HEK293 (cell line): ENCODE measurements at regions not wholly inside any gene's neighbourhood (a gene's known extent, or its start where the extent isn't known, plus 50 kb on each side); places are given as distances from the start of the nearest gene placed in this dataset.

Experiments used
- GLI4 ChIP-seq: fragments of 450-650 bp; formaldehyde crosslinking; IDR thresholded peaks from 2 replicates; pipeline ENCODE4 v1.5.1; 2016; ENCODE audit warnings: missing biosample characterization, missing genetic modification characterization
- HOXA7 ChIP-seq: sonication (generic); formaldehyde crosslinking; IDR thresholded peaks from 2 replicates; pipeline ENCODE4 v1.8.1; 2022; ENCODE audit warnings: missing genetic modification reagents, borderline replicate concordance
- KLF1 ChIP-seq: fragments of 450-650 bp; formaldehyde crosslinking; IDR thresholded peaks from 2 replicates; pipeline ENCODE4 v1.5.1; 2016; ENCODE audit warnings: missing biosample characterization, missing genetic modification characterization
- KLF9 ChIP-seq: fragments of 450-650 bp; formaldehyde crosslinking; IDR thresholded peaks from 2 replicates; pipeline ENCODE4 v1.5.1; 2016; ENCODE audit warnings: missing biosample characterization, missing genetic modification characterization, low read depth
- SCRT2 ChIP-seq: fragments of 450-650 bp; formaldehyde crosslinking; IDR thresholded peaks from 2 replicates; pipeline ENCODE4 v1.5.1; 2016; ENCODE audit warnings: missing biosample characterization, missing genetic modification characterization
- SP7 ChIP-seq: fragments of 450-650 bp; formaldehyde crosslinking; IDR thresholded peaks from 2 replicates; pipeline ENCODE4 v1.5.1; 2016; ENCODE audit warnings: missing biosample characterization, missing genetic modification characterization
- ZBTB20 ChIP-seq: fragments of 450-650 bp; formaldehyde crosslinking; IDR thresholded peaks from 2 replicates; pipeline ENCODE4 v1.5.1; 2016; ENCODE audit warnings: missing biosample characterization, missing genetic modification characterization
- ZNF114 ChIP-seq: fragments of 450-650 bp; formaldehyde crosslinking; IDR thresholded peaks from 2 replicates; pipeline ENCODE4 v1.5.0; 2017; ENCODE audit warnings: missing biosample characterization, missing genetic modification characterization
- ZNF2 ChIP-seq: fragments of 450-650 bp; formaldehyde crosslinking; IDR thresholded peaks from 2 replicates; pipeline ENCODE4 v1.5.1; 2016; ENCODE audit warnings: missing biosample characterization, missing genetic modification characterization
- ZNF311 ChIP-seq: fragments of 450-650 bp; formaldehyde crosslinking; IDR thresholded peaks from 2 replicates; pipeline ENCODE4 v1.5.1; 2017; ENCODE audit warnings: missing biosample characterization, missing genetic modification characterization, borderline replicate concordance
- ZNF391 ChIP-seq: fragments of 450-650 bp; formaldehyde crosslinking; IDR thresholded peaks from 2 replicates; pipeline ENCODE4 v1.5.1; 2016; ENCODE audit warnings: low read depth, missing biosample characterization, missing genetic modification characterization, borderline replicate concordance
- ZNF501 ChIP-seq: fragments of 450-650 bp; formaldehyde crosslinking; IDR thresholded peaks from 2 replicates; pipeline ENCODE4 v1.5.1; 2016; ENCODE audit warnings: missing biosample characterization, missing genetic modification characterization
- ZNF548 ChIP-seq: fragments of 450-650 bp; formaldehyde crosslinking; IDR thresholded peaks from 2 replicates; pipeline ENCODE4 v1.5.1; 2016; ENCODE audit warnings: missing biosample characterization, missing genetic modification characterization
- ZNF558 ChIP-seq: fragments of 450-650 bp; formaldehyde crosslinking; IDR thresholded peaks from 2 replicates; pipeline ENCODE4 v1.5.1; 2016; ENCODE audit warnings: missing biosample characterization, missing genetic modification characterization
- ZNF596 ChIP-seq: fragments of 450-650 bp; IDR thresholded peaks from 2 replicates; pipeline ENCODE4 v1.5.0; 2018; ENCODE audit warnings: missing biosample characterization, mild to moderate bottlenecking, missing genetic modification characterization, moderate library complexity
- ZNF621 ChIP-seq: fragments of 450-650 bp; formaldehyde crosslinking; IDR thresholded peaks from 2 replicates; pipeline ENCODE4 v1.5.1; 2017; ENCODE audit warnings: missing biosample characterization, missing genetic modification characterization
- ZSCAN30 ChIP-seq: fragments of 450-650 bp; IDR thresholded peaks from 2 replicates; pipeline ENCODE4 v1.5.1; 2018; ENCODE audit warnings: missing biosample characterization, mild to moderate bottlenecking, missing genetic modification characterization, moderate library complexity
- ZXDB ChIP-seq: fragments of 450-650 bp; formaldehyde crosslinking; IDR thresholded peaks from 2 replicates; pipeline ENCODE4 v1.5.1; 2016; ENCODE audit warnings: missing biosample characterization, missing genetic modification characterization
- TF ChIP-seq, protein P1 (sequence below): fragments of 450-650 bp; formaldehyde crosslinking; IDR thresholded peaks from 2 replicates; pipeline ENCODE4 v1.5.1; 2016; ENCODE audit warnings: missing biosample characterization, missing genetic modification characterization
- TF ChIP-seq, protein P2 (sequence below): fragments of 450-650 bp; formaldehyde crosslinking; IDR thresholded peaks from 2 replicates; pipeline ENCODE4 v1.5.1; 2016; ENCODE audit warnings: missing biosample characterization, missing genetic modification characterization
- TF ChIP-seq, protein P3 (sequence below): fragments of 450-650 bp; formaldehyde crosslinking; conservative IDR thresholded peaks from 2 replicates; pipeline ENCODE4 v1.5.1; 2016; ENCODE audit warnings: low read depth, missing biosample characterization, missing genetic modification characterization
- TF ChIP-seq, protein P4 (sequence below): fragments of 450-650 bp; formaldehyde crosslinking; optimal IDR thresholded peaks from 2 replicates; pipeline ENCODE3; 2016; ENCODE audit warnings: missing biosample characterization, mild to moderate bottlenecking, missing genetic modification characterization
- TF ChIP-seq, protein P5 (sequence below): fragments of 450-650 bp; formaldehyde crosslinking; IDR thresholded peaks from 2 replicates; pipeline ENCODE4 v1.5.1; 2016; ENCODE audit warnings: missing biosample characterization, missing genetic modification characterization
- TF ChIP-seq, protein P6 (sequence below): sonication (generic); formaldehyde crosslinking; IDR thresholded peaks from 2 replicates; pipeline ENCODE4 v1.8.1; 2022; ENCODE audit warnings: mild to moderate bottlenecking, moderate library complexity, missing genetic modification reagents

DNA sequence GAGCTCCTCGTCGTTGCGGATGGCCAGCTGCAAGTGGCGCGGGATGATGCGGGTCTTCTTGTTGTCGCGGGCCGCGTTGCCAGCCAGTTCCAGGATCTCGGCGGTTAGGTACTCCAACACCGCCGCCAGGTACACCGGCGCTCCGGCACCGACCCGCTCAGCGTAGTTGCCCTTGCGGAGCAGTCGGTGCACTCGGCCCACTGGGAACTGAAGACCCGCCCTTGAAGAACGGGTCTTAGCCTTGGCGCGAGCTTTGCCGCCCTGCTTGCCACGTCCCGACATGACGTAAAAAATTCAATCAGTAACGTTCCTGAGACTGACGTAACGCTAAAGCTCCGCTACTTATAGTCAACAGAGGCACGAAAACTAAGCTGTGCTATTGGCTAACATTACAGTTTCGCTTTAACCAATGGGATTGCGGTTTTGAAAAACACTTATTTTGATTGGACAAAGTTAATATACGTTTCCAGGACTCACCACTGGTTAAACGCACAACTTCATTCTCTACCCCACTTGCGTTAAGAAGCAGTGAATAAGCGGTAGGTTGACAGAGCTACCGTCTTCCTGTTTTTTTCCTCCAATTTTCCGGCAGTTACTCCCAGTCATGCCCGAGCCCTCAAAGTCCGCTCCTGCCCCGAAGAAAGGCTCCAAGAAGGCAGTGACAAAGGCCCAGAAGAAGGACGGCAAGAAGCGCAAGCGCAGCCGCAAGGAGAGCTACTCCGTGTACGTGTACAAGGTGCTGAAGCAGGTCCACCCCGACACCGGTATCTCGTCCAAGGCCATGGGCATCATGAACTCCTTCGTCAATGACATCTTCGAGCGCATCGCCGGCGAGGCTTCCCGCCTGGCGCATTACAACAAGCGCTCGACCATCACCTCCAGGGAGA is 73.9 kb downstream of the OR2B2 start (continued):
- TF ChIP-seq ZNF391 (peak; percentile 74; the same call in 1 of the 2 replicates), ZSCAN30 (tag by site-specific recombination) (peak; percentile 56; the same call in 1 of the 2 replicates), ZBTB20 (tag by site-specific recombination) (peak; percentile 64), GLI4 (tag by site-specific recombination) (0 out of 2 replicates have a peak, but pooled peaks have one; percentile 55), ZNF501 (tag by site-specific recombination) (peak; percentile 47), HOXA7 (CRISPR knock-in tag) (no peak), KLF1 (peak; percentile 62), ZNF114 (no peak), ZNF311 (tag by site-specific recombination) (no peak), ZNF558 (tag by site-specific recombination) (peak; percentile 12; the same call in 1 of the 2 replicates), SP7 (tag by site-specific recombination) (peak; percentile 12; the same call in 1 of the 2 replicates), ZXDB (tag by site-specific recombination) (peak; percentile 77; the same call in 1 of the 2 replicates), SCRT2 (peak; percentile 63), KLF9 (tag by site-specific recombination) (peak; percentile 6; the same call in 1 of the 2 replicates), ZNF2 (tag by site-specific recombination) (peak; percentile 68), ZNF596 (no peak), ZNF621 (tag by site-specific recombination) (no peak), ZNF548 (tag by site-specific recombination) (no peak)
- TF ChIP-seq, protein P1, sequence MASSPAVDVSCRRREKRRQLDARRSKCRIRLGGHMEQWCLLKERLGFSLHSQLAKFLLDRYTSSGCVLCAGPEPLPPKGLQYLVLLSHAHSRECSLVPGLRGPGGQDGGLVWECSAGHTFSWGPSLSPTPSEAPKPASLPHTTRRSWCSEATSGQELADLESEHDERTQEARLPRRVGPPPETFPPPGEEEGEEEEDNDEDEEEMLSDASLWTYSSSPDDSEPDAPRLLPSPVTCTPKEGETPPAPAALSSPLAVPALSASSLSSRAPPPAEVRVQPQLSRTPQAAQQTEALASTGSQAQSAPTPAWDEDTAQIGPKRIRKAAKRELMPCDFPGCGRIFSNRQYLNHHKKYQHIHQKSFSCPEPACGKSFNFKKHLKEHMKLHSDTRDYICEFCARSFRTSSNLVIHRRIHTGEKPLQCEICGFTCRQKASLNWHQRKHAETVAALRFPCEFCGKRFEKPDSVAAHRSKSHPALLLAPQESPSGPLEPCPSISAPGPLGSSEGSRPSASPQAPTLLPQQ (tag by site-specific recombination): peak; percentile 50
- TF ChIP-seq, protein P2, sequence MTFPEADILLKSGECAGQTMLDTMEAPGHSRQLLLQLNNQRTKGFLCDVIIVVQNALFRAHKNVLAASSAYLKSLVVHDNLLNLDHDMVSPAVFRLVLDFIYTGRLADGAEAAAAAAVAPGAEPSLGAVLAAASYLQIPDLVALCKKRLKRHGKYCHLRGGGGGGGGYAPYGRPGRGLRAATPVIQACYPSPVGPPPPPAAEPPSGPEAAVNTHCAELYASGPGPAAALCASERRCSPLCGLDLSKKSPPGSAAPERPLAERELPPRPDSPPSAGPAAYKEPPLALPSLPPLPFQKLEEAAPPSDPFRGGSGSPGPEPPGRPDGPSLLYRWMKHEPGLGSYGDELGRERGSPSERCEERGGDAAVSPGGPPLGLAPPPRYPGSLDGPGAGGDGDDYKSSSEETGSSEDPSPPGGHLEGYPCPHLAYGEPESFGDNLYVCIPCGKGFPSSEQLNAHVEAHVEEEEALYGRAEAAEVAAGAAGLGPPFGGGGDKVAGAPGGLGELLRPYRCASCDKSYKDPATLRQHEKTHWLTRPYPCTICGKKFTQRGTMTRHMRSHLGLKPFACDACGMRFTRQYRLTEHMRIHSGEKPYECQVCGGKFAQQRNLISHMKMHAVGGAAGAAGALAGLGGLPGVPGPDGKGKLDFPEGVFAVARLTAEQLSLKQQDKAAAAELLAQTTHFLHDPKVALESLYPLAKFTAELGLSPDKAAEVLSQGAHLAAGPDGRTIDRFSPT (tag by site-specific recombination): peak; percentile 95
- TF ChIP-seq, protein P3, sequence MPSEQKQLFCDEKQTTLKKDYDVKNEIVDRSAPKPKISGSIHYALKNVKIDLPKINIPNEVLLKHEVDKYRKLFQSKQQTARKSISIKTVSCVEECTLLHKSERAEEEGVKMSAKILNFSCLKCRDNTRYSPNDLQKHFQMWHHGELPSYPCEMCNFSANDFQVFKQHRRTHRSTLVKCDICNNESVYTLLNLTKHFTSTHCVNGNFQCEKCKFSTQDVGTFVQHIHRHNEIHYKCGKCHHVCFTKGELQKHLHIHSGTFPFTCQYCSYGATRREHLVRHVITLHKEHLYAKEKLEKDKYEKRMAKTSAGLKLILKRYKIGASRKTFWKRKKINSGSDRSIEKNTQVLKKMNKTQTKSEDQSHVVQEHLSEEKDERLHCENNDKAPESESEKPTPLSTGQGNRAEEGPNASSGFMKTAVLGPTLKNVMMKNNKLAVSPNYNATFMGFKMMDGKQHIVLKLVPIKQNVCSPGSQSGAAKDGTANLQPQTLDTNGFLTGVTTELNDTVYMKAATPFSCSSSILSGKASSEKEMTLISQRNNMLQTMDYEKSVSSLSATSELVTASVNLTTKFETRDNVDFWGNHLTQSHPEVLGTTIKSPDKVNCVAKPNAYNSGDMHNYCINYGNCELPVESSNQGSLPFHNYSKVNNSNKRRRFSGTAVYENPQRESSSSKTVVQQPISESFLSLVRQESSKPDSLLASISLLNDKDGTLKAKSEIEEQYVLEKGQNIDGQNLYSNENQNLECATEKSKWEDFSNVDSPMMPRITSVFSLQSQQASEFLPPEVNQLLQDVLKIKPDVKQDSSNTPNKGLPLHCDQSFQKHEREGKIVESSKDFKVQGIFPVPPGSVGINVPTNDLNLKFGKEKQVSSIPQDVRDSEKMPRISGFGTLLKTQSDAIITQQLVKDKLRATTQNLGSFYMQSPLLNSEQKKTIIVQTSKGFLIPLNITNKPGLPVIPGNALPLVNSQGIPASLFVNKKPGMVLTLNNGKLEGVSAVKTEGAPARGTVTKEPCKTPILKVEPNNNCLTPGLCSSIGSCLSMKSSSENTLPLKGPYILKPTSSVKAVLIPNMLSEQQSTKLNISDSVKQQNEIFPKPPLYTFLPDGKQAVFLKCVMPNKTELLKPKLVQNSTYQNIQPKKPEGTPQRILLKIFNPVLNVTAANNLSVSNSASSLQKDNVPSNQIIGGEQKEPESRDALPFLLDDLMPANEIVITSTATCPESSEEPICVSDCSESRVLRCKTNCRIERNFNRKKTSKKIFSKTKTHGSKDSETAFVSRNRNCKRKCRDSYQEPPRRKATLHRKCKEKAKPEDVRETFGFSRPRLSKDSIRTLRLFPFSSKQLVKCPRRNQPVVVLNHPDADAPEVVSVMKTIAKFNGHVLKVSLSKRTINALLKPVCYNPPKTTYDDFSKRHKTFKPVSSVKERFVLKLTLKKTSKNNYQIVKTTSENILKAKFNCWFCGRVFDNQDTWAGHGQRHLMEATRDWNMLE (tag by site-specific recombination): no peak
- TF ChIP-seq, protein P4, sequence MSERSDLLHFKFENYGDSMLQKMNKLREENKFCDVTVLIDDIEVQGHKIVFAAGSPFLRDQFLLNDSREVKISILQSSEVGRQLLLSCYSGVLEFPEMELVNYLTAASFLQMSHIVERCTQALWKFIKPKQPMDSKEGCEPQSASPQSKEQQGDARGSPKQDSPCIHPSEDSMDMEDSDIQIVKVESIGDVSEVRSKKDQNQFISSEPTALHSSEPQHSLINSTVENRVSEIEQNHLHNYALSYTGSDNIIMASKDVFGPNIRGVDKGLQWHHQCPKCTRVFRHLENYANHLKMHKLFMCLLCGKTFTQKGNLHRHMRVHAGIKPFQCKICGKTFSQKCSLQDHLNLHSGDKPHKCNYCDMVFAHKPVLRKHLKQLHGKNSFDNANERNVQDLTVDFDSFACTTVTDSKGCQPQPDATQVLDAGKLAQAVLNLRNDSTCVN (tag by site-specific recombination): peak; percentile 50
- TF ChIP-seq, protein P5, sequence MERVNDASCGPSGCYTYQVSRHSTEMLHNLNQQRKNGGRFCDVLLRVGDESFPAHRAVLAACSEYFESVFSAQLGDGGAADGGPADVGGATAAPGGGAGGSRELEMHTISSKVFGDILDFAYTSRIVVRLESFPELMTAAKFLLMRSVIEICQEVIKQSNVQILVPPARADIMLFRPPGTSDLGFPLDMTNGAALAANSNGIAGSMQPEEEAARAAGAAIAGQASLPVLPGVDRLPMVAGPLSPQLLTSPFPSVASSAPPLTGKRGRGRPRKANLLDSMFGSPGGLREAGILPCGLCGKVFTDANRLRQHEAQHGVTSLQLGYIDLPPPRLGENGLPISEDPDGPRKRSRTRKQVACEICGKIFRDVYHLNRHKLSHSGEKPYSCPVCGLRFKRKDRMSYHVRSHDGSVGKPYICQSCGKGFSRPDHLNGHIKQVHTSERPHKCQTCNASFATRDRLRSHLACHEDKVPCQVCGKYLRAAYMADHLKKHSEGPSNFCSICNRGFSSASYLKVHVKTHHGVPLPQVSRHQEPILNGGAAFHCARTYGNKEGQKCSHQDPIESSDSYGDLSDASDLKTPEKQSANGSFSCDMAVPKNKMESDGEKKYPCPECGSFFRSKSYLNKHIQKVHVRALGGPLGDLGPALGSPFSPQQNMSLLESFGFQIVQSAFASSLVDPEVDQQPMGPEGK (tag by site-specific recombination): peak; percentile 16; the same call in 1 of the 2 replicates
- TF ChIP-seq, protein P6, sequence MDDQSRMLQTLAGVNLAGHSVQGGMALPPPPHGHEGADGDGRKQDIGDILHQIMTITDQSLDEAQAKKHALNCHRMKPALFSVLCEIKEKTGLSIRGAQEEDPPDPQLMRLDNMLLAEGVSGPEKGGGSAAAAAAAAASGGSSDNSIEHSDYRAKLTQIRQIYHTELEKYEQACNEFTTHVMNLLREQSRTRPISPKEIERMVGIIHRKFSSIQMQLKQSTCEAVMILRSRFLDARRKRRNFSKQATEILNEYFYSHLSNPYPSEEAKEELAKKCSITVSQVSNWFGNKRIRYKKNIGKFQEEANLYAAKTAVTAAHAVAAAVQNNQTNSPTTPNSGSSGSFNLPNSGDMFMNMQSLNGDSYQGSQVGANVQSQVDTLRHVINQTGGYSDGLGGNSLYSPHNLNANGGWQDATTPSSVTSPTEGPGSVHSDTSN (CRISPR knock-in tag): peak; percentile 54; the same call in 1 of the 2 replicates
